ENCODE measurements at regions not wholly inside any gene's neighbourhood (a gene's known extent, or its start where the extent isn't known, plus 50 kb on each side); places are given as distances from the start of the nearest gene placed in this dataset.

GRCh38 chr14:104341532-104342434 lies 203.4 kb downstream of the KIF26A start:
- DNase-seq (ENCODE audit: low read depth, low spot score) = peak; percentile 7

GRCh38 chr14:104342435-104343293 lies 204.3 kb downstream of the KIF26A start:
- DNase-seq (ENCODE audit: low read depth, low spot score) = no peak

- no peak for DNase-seq (ENCODE audit: low read depth, low spot score)
Observed at GRCh38 chr14:104343294-104343625, 204.9 kb downstream of the KIF26A start.

GRCh38 chr14:104343690-104344640 lies 205.6 kb downstream of the KIF26A start:
- DNase-seq (ENCODE audit: low read depth, low spot score) = no peak

- DNase-seq (ENCODE audit: low read depth, low spot score) = no peak
Observed at GRCh38 chr14:104344818-104345620, 206.6 kb downstream of the KIF26A start.

GRCh38 chr14:104345621-104346462 lies 207.5 kb downstream of the KIF26A start:
- DNase-seq (ENCODE audit: low read depth, low spot score) = no peak

GRCh38 chr14:104346608-104347007 lies 208.2 kb downstream of the KIF26A start:
- no peak for DNase-seq (ENCODE audit: low read depth, low spot score)

- no peak for DNase-seq (ENCODE audit: low read depth, low spot score)
Observed at GRCh38 chr14:104348741-104349140, 210.4 kb downstream of the KIF26A start.

- DNase-seq (ENCODE audit: low read depth, low spot score) = no peak
Observed at GRCh38 chr14:104349950-104350349, 211.6 kb downstream of the KIF26A start.

GRCh38 chr14:104350463-104351185 lies 212.2 kb downstream of the KIF26A start:
- no peak for DNase-seq (ENCODE audit: low read depth, low spot score)

GRCh38 chr14:104351849-104352492 lies 213.6 kb downstream of the KIF26A start:
- no peak for DNase-seq (ENCODE audit: low read depth, low spot score)

- no peak for DNase-seq (ENCODE audit: low read depth, low spot score)
Observed at GRCh38 chr14:104352493-104353220, 214.3 kb downstream of the KIF26A start.

GRCh38 chr14:104353221-104353920 lies 215.0 kb downstream of the KIF26A start:
- no peak for DNase-seq (ENCODE audit: low read depth, low spot score)

GRCh38 chr14:104353921-104354701 lies 215.7 kb downstream of the KIF26A start:
- peak; percentile 19 for DNase-seq (ENCODE audit: low read depth, low spot score)

- DNase-seq (ENCODE audit: low read depth, low spot score) = no peak
Observed at GRCh38 chr14:104355101-104356019, 217.0 kb downstream of the KIF26A start.

Measured in pulmonary artery endothelial cell (primary cell).